ENCODE measurements at regions not wholly inside any gene's neighbourhood (a gene's known extent, or its start where the extent isn't known, plus 50 kb on each side); places are given as distances from the start of the nearest gene placed in this dataset.

GRCh38 chr7:113794573-113794972, 124.2 kb downstream of the PPP1R3A start:
- no peak overlapping the region for H2BK120ac ChIP-seq (ENCODE audit: low read depth, low read length)
- no peaks in the 10 kb centered on the region for H3K27me3 ChIP-seq (ENCODE audit: control insufficient read depth, insufficient read depth, low read length)
- H2AK5ac ChIP-seq (ENCODE audit: low read depth, low read length): no peak overlapping the region
- H3K4ac ChIP-seq (ENCODE audit: low read depth, low read length): no peak overlapping the region
- no peak overlapping the region for H4K91ac ChIP-seq (ENCODE audit: insufficient read depth, low read depth, low read length)
- no peaks in the 10 kb centered on the region for H3K79me1 ChIP-seq (ENCODE audit: low read depth in 1 of 2, low read length in 2 of 2)
- dilution Hi-C loops (cut with HindIII; ENCODE audit: low sequenced_read_pairs, unreplicated experiment): no loop called here
- H3K4me2 ChIP-seq (ENCODE audit: low read depth, low read length): no peak overlapping the region
- no peak overlapping the region for H3K23ac ChIP-seq (ENCODE audit: low read depth, low read length)
- no peaks in the 10 kb centered on the region for H3K9me3 ChIP-seq (ENCODE audit: control insufficient read depth, insufficient read depth, low read length)
- WGBS, 2 experiments (ENCODE audit: extremely low coverage in 2 of 2, insufficient read length in 1 of 2): no CpG with 5 or more reads among the region's 1 CpG
- ChIA-PET POLR2A (ENCODE audit: unreplicated experiment) (no interaction called here), CTCF (no interaction called here)
- H3K4me1 ChIP-seq (ENCODE audit: control insufficient read depth, insufficient read depth, low read length): no peaks in the 10 kb centered on the region; the same call in 1 of the 2 replicates
- H4K20me1 ChIP-seq (ENCODE audit: insufficient read depth, low read length): no peaks in the 10 kb centered on the region
- no peak overlapping the region for H3K14ac ChIP-seq (replicated peaks; ENCODE audit: low read depth, low read length)
- intact Hi-C loops (cut with micrococcal nuclease): no loop called here
- H2BK20ac ChIP-seq (ENCODE audit: low read depth, low read length): no peak overlapping the region
- no peaks in the 10 kb centered on the region for H3K36me3 ChIP-seq (ENCODE audit: control insufficient read depth, insufficient read depth, low read length)
- H2AK9ac ChIP-seq (replicated peaks; ENCODE audit: low read depth, low read length, poor library complexity): no peak overlapping the region
- no peak overlapping the region for H4K5ac ChIP-seq (ENCODE audit: low read depth, low read length)
- DNase-seq: no peak
- no TSS peak for BruUV-seq (replicated peaks)
- TF ChIP-seq MAFK (IDR thresholded peaks at IDR 0.05; ENCODE audit: low read depth, low read length) (no peak), POLR2A (IDR thresholded peaks at IDR 0.05; ENCODE audit: low read depth, low read length) (no peak), CTCF (conservative IDR thresholded peaks at IDR 0.05; ENCODE audit: low read depth, low read length) (no peak), RFX5 (IDR thresholded peaks at IDR 0.05; ENCODE audit: low read depth, low read length) (no peak), CHD1 (IDR thresholded peaks at IDR 0.05; ENCODE audit: low read depth, low read length) (no peak), CEBPB (IDR thresholded peaks at IDR 0.05; ENCODE audit: low read depth, low read length) (no peak), RAD21 (IDR thresholded peaks at IDR 0.05; ENCODE audit: low read length) (no peak), ELK1 (IDR thresholded peaks at IDR 0.05; ENCODE audit: borderline replicate concordance, low read depth, low read length) (no peak), USF2 (IDR thresholded peaks at IDR 0.05; ENCODE audit: low read depth, low read length) (no peak), BHLHE40 (IDR thresholded peaks at IDR 0.05; ENCODE audit: low read depth, low read length) (no peak), MXI1 (IDR thresholded peaks at IDR 0.05; ENCODE audit: borderline replicate concordance, low read depth, low read length) (no peak), MAZ (IDR thresholded peaks at IDR 0.05; ENCODE audit: borderline replicate concordance, low read depth, low read length) (no peak), FOS (IDR thresholded peaks at IDR 0.05; ENCODE audit: low read depth, low read length) (no peak), NFE2L2 (IDR thresholded peaks at IDR 0.05; ENCODE audit: low read depth, low read length) (no peak), RCOR1 (IDR thresholded peaks at IDR 0.05; ENCODE audit: insufficient replicate concordance, low read length) (no peak), SMC3 (IDR thresholded peaks at IDR 0.05; ENCODE audit: low read depth, low read length) (no peak)
- H4K8ac ChIP-seq (ENCODE audit: low read depth in 2 of 2, low read length in 2 of 2): no peak overlapping the region
- no peak for ATAC-seq (ENCODE audit: low read depth)
- no peak overlapping the region for H3K27ac ChIP-seq (ENCODE audit: insufficient read depth, low read length)
- no peak overlapping the region for H3K18ac ChIP-seq (ENCODE audit: low read depth, low read length)
- no peaks in the 10 kb centered on the region for H3K9me1 ChIP-seq (ENCODE audit: insufficient read depth, low read length)
- H3K56ac ChIP-seq (ENCODE audit: extremely low read depth, insufficient read depth, low read length): no peak overlapping the region
- H2BK15ac ChIP-seq (ENCODE audit: low read depth, low read length): no peak overlapping the region
- H2AFZ ChIP-seq (replicated peaks; ENCODE audit: low read length, poor library complexity): no peak overlapping the region
- H3K4me3 ChIP-seq (ENCODE audit: insufficient read depth, low read depth, low read length): no peak overlapping the region
- H3K9ac ChIP-seq (ENCODE audit: low read depth, low read length): no peak overlapping the region
- no peak overlapping the region for H2BK5ac ChIP-seq (ENCODE audit: low read depth, low read length, poor library complexity, severe bottlenecking)
- in situ Hi-C loops (cut with MboI; ENCODE audit: low sequenced_read_pairs): no loop called here

Measured in IMR-90 (cell line).